IMR-90 (cell line): ENCODE measurements at regions not wholly inside any gene's neighbourhood (a gene's known extent, or its start where the extent isn't known, plus 50 kb on each side); places are given as distances from the start of the nearest gene placed in this dataset.

Source experiments
- ATAC-seq: fragments of 200-7000 bp; cut with Tn5 transposase; 2 replicates; pipeline ENCODE4 v1.9.1; 2020; ENCODE audit warnings: low read depth, mild to moderate bottlenecking, moderate library complexity
- BruUV-seq: library from RNA; stranded (reverse); fragments of 400-500 nt; replicated peaks from 2 replicates; lab custom pipeline; 2021; lab: Mats Ljungman, UMichigan
- CTCF ChIA-PET: fragments of 300-600 bp; formaldehyde crosslinking; extraction: SDS; loops from one replicate; lab custom pipeline; 2021; ENCODE audit warnings: antibody characterized with exemption; lab: Yijun Ruan, JAX
- POLR2A ChIA-PET: fragments of 300-600 bp; sonication (Branson Sonifier 250); formaldehyde crosslinking; loops from one replicate; lab custom pipeline; 2022; ENCODE audit warnings: antibody characterized with exemption; ENCODE audit not compliant: unreplicated experiment; lab: Charles Lee
- DNase-seq: peaks from one replicate; pipeline ENCODE4 v3.0.0; 2013
- H2AFZ ChIP-seq: replicated peaks from 2 replicates; pipeline ENCODE3; 2013; ENCODE audit warnings: low read length, mild to moderate bottlenecking; ENCODE audit not compliant: poor library complexity
- H2AK5ac ChIP-seq: 2 replicates; pipeline ENCODE4 v1.6.1; 2013; ENCODE audit warnings: low read depth, low read length, inconsistent platforms
- H2AK9ac ChIP-seq: replicated peaks from 2 replicates; pipeline ENCODE3; 2013; ENCODE audit warnings: mild to moderate bottlenecking, low read depth, low read length, moderate library complexity; ENCODE audit not compliant: poor library complexity
- H2BK120ac ChIP-seq: 2 replicates; pipeline ENCODE4 v1.6.1; 2013; ENCODE audit warnings: low read depth, low read length, inconsistent platforms
- H2BK15ac ChIP-seq: 3 replicates; pipeline ENCODE4 v1.6.1; 2013; ENCODE audit warnings: low read depth, low read length, inconsistent platforms
- H2BK20ac ChIP-seq: 2 replicates; pipeline ENCODE4 v1.6.1; 2013; ENCODE audit warnings: low read depth, mild to moderate bottlenecking, inconsistent platforms, low read length, moderate library complexity
- H2BK5ac ChIP-seq: 2 replicates; pipeline ENCODE4 v1.6.1; 2013; ENCODE audit warnings: mild to moderate bottlenecking, low read depth, low read length, inconsistent platforms; ENCODE audit not compliant: poor library complexity, severe bottlenecking
- H3K14ac ChIP-seq: replicated peaks from 2 replicates; pipeline ENCODE4 v1.6.1; 2013; ENCODE audit warnings: low read depth, low read length, inconsistent platforms
- H3K18ac ChIP-seq: 2 replicates; pipeline ENCODE4 v1.6.1; 2013; ENCODE audit warnings: low read depth, low read length, control low read depth
- H3K23ac ChIP-seq: 2 replicates; pipeline ENCODE4 v1.6.1; 2013; ENCODE audit warnings: low read depth, low read length, inconsistent platforms
- H3K27ac ChIP-seq: 2 replicates; pipeline ENCODE4 v1.5.1; 2013; ENCODE audit warnings: mild to moderate bottlenecking, control low read depth, low read length; ENCODE audit not compliant: insufficient read depth
- H3K27me3 ChIP-seq: 2 replicates; pipeline ENCODE4 v1.6.1; 2013; ENCODE audit warnings: low read length; ENCODE audit not compliant: control insufficient read depth, insufficient read depth
- H3K36me3 ChIP-seq: 2 replicates; pipeline ENCODE4 v1.6.1; 2013; ENCODE audit warnings: low read length, mixed read lengths; ENCODE audit not compliant: control insufficient read depth, insufficient read depth
- H3K4ac ChIP-seq: 2 replicates; pipeline ENCODE4 v1.6.1; 2013; ENCODE audit warnings: low read depth, low read length, inconsistent platforms
- H3K4me1 ChIP-seq: 2 replicates; pipeline ENCODE4 v1.6.1; 2013; ENCODE audit warnings: low read length, mixed read lengths; ENCODE audit not compliant: control insufficient read depth, insufficient read depth
- H3K4me2 ChIP-seq: 2 replicates; pipeline ENCODE4 v1.6.1; 2013; ENCODE audit warnings: low read depth, mild to moderate bottlenecking, control low read depth, low read length, moderate library complexity
- H3K4me3 ChIP-seq: 2 replicates; pipeline ENCODE4 v1.5.1; 2013; ENCODE audit warnings: low read depth, mild to moderate bottlenecking, control low read depth, low read length, moderate library complexity; ENCODE audit not compliant: insufficient read depth
- H3K56ac ChIP-seq: 2 replicates; pipeline ENCODE4 v1.6.1; 2013; ENCODE audit warnings: low read length, inconsistent platforms; ENCODE audit not compliant: insufficient read depth; ENCODE audit errors: extremely low read depth
- H3K79me1 ChIP-seq, 2 experiments: 2 replicates each; pipeline ENCODE4 v1.6.1; 2013; ENCODE audit warnings: low read length in 2 of 2, inconsistent platforms in 1 of 2, low read depth in 1 of 2
- H3K9ac ChIP-seq: 2 replicates; pipeline ENCODE4 v1.6.1; 2013; ENCODE audit warnings: low read depth, low read length, control low read depth
- H3K9me1 ChIP-seq: 2 replicates; pipeline ENCODE4 v1.6.1; 2013; ENCODE audit warnings: low read length, inconsistent platforms; ENCODE audit not compliant: insufficient read depth
- H3K9me3 ChIP-seq: 2 replicates; pipeline ENCODE4 v1.6.1; 2013; ENCODE audit warnings: low read length; ENCODE audit not compliant: control insufficient read depth, insufficient read depth
- H4K20me1 ChIP-seq: 2 replicates; pipeline ENCODE4 v1.6.1; 2013; ENCODE audit warnings: low read length, inconsistent platforms; ENCODE audit not compliant: insufficient read depth
- H4K5ac ChIP-seq: 2 replicates; pipeline ENCODE4 v1.6.1; 2013; ENCODE audit warnings: mild to moderate bottlenecking, low read depth, low read length, control low read depth
- H4K8ac ChIP-seq, 2 experiments: 2 replicates each; pipeline ENCODE4 v1.6.1; 2013; ENCODE audit warnings: low read depth in 2 of 2, low read length in 2 of 2, control low read depth in 1 of 2, inconsistent platforms in 1 of 2
- H4K91ac ChIP-seq: 2 replicates; pipeline ENCODE4 v1.6.1; 2013; ENCODE audit warnings: low read depth, low read length, inconsistent platforms; ENCODE audit not compliant: insufficient read depth
- BHLHE40 ChIP-seq: fragments of 150-350 bp; IDR thresholded peaks from 2 replicates; pipeline ENCODE4 v1.6.1; 2016; ENCODE audit warnings: mild to moderate bottlenecking, low read depth, low read length
- CEBPB ChIP-seq: IDR thresholded peaks from 2 replicates; pipeline ENCODE4 v1.6.1; 2012; ENCODE audit warnings: low read depth, low read length, improper control_type of control experiment
- CHD1 ChIP-seq: IDR thresholded peaks from 2 replicates; pipeline ENCODE4 v1.6.1; 2012; ENCODE audit warnings: low read depth, low read length, improper control_type of control experiment
- FOS ChIP-seq: fragments of 150-350 bp; IDR thresholded peaks from 2 replicates; pipeline ENCODE4 v1.6.1; 2016; ENCODE audit warnings: low read depth, low read length
- MAFK ChIP-seq: IDR thresholded peaks from 2 replicates; pipeline ENCODE4 v1.6.1; 2012; ENCODE audit warnings: low read depth, low read length, improper control_type of control experiment
- MAZ ChIP-seq: IDR thresholded peaks from 2 replicates; pipeline ENCODE4 v1.6.1; 2012; ENCODE audit warnings: low read depth, mild to moderate bottlenecking, low read length, improper control_type of control experiment, moderate library complexity, borderline replicate concordance
- MXI1 ChIP-seq: IDR thresholded peaks from 2 replicates; pipeline ENCODE4 v1.6.1; 2012; ENCODE audit warnings: low read depth, mild to moderate bottlenecking, low read length, moderate library complexity, borderline replicate concordance
- NFE2L2 ChIP-seq: fragments of 150-350 bp; IDR thresholded peaks from 2 replicates; pipeline ENCODE4 v1.6.1; 2016; ENCODE audit warnings: low read depth, mild to moderate bottlenecking, low read length
- POLR2A ChIP-seq: IDR thresholded peaks from 2 replicates; pipeline ENCODE4 v1.6.1; 2012; ENCODE audit warnings: mild to moderate bottlenecking, low read depth, low read length
- RAD21 ChIP-seq: IDR thresholded peaks from 2 replicates; pipeline ENCODE4 v1.6.1; 2012; ENCODE audit warnings: low read length, improper control_type of control experiment
- RCOR1 ChIP-seq: IDR thresholded peaks from 2 replicates; pipeline ENCODE4 v1.6.1; 2012; ENCODE audit warnings: mild to moderate bottlenecking, low read length, improper control_type of control experiment; ENCODE audit not compliant: insufficient replicate concordance
- RFX5 ChIP-seq: IDR thresholded peaks from 2 replicates; pipeline ENCODE4 v1.8.0; 2012; ENCODE audit warnings: low read depth, mild to moderate bottlenecking, low read length, moderate library complexity
- SMC3 ChIP-seq: fragments of 150-350 bp; IDR thresholded peaks from 2 replicates; pipeline ENCODE4 v1.6.1; 2016; ENCODE audit warnings: low read depth, mild to moderate bottlenecking, antibody characterized with exemption, low read length, moderate library complexity
- WGBS, 2 experiments: methylation state at CpG; one replicate each; pipeline versions ENCODE4 v1.1.5 to v1.1.7; 2013; ENCODE audit warnings: missing lambda C conversion rate in 2 of 2; ENCODE audit not compliant: insufficient read length in 1 of 2; ENCODE audit errors: extremely low coverage in 2 of 2; 5-methylcytosine and 5-hydroxymethylcytosine counted together
- dilution Hi-C: fragments of 300-500 bp; cut with HindIII; formaldehyde crosslinking; loops from one replicate; pipeline ENCODE4 v1.14.3; 2018; ENCODE audit warnings: low sequenced_read_pairs; ENCODE audit not compliant: unreplicated experiment
- in situ Hi-C: fragments of 300-500 bp; cut with MboI; formaldehyde crosslinking; loops from 3 replicates; pipeline ENCODE4 v1.14.3; 2019; ENCODE audit warnings: low sequenced_read_pairs, inconsistent platforms, mixed read lengths
- intact Hi-C: fragments of 100-400 bp; cut with micrococcal nuclease; formaldehyde crosslinking; loops from 2 replicates; pipeline ENCODE4 v1.10.0; 2022
- TF ChIP-seq, protein P1 (sequence below): conservative IDR thresholded peaks from 2 replicates; pipeline ENCODE4 v1.5.1; 2012; ENCODE audit warnings: mild to moderate bottlenecking, low read depth, low read length, improper control_type of control experiment
- TF ChIP-seq, protein P2 (sequence below): fragments of 150-350 bp; IDR thresholded peaks from 2 replicates; pipeline ENCODE4 v1.6.1; 2016; ENCODE audit warnings: low read depth, mild to moderate bottlenecking, low read length, moderate library complexity, borderline replicate concordance
- TF ChIP-seq, protein P3 (sequence below): fragments of 150-350 bp; IDR thresholded peaks from 2 replicates; pipeline ENCODE4 v1.6.1; 2017; ENCODE audit warnings: mild to moderate bottlenecking, antibody characterized with exemption, low read length, low read depth

DNA sequence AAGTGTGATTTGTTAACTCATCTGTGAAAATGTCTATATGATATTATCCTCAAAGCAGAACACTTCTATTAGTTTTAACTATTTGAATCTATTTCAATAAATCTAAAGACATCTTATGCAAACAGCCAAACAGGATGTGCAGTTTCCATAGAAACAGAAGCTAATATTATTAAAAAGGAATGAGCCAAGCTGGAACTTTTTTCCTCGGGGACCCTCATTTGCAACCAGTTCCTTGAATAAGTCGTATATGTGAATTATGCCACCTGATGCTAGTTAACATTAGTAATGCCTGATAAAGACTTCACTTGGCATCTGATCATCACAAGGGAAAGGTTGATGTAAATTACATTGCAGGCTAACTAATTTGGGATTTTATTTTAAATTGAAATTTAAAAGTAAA, 216.9 kb upstream of the SMLR1 start:
- no peak overlapping the region for H3K4ac ChIP-seq
- H3K23ac ChIP-seq = no peak overlapping the region
- H3K18ac ChIP-seq = no peak overlapping the region
- no peak overlapping the region for H3K9ac ChIP-seq
- in situ Hi-C loops = no loop called here
- H3K4me2 ChIP-seq = no peak overlapping the region
- H4K5ac ChIP-seq = no peak overlapping the region
- no peaks in the 10 kb centered on the region for H3K36me3 ChIP-seq
- no peak overlapping the region for H4K8ac ChIP-seq
- WGBS, 2 experiments = no CpG with 5 or more reads among the region's 2 CpGs
- H3K9me3 ChIP-seq = peaks cover 3% of the 10 kb centered on the region; the same call in 1 of the 2 replicates
- H2AFZ ChIP-seq = no peak overlapping the region
- H2BK5ac ChIP-seq = no peak overlapping the region
- ChIA-PET CTCF (no interaction called here), POLR2A (no interaction called here)
- ATAC-seq (no peak), DNase-seq (no peak)
- no peaks in the 10 kb centered on the region for H3K27me3 ChIP-seq
- no peaks in the 10 kb centered on the region for H3K9me1 ChIP-seq
- dilution Hi-C loops = no loop called here
- no peak overlapping the region for H2BK120ac ChIP-seq
- H2BK20ac ChIP-seq = no peak overlapping the region
- H2AK5ac ChIP-seq = no peak overlapping the region
- no peaks in the 10 kb centered on the region for H4K20me1 ChIP-seq
- no peak overlapping the region for H4K91ac ChIP-seq
- no peak overlapping the region for H3K4me3 ChIP-seq
- TF ChIP-seq FOS (no peak), SMC3 (no peak), CHD1 (no peak), NFE2L2 (no peak), BHLHE40 (no peak), RCOR1 (no peak), MAFK (no peak), POLR2A (no peak), MAZ (no peak), RAD21 (no peak), MXI1 (no peak), CEBPB (no peak), RFX5 (no peak)
- TF ChIP-seq, protein P1, sequence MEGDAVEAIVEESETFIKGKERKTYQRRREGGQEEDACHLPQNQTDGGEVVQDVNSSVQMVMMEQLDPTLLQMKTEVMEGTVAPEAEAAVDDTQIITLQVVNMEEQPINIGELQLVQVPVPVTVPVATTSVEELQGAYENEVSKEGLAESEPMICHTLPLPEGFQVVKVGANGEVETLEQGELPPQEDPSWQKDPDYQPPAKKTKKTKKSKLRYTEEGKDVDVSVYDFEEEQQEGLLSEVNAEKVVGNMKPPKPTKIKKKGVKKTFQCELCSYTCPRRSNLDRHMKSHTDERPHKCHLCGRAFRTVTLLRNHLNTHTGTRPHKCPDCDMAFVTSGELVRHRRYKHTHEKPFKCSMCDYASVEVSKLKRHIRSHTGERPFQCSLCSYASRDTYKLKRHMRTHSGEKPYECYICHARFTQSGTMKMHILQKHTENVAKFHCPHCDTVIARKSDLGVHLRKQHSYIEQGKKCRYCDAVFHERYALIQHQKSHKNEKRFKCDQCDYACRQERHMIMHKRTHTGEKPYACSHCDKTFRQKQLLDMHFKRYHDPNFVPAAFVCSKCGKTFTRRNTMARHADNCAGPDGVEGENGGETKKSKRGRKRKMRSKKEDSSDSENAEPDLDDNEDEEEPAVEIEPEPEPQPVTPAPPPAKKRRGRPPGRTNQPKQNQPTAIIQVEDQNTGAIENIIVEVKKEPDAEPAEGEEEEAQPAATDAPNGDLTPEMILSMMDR = no peak
- TF ChIP-seq, protein P2, sequence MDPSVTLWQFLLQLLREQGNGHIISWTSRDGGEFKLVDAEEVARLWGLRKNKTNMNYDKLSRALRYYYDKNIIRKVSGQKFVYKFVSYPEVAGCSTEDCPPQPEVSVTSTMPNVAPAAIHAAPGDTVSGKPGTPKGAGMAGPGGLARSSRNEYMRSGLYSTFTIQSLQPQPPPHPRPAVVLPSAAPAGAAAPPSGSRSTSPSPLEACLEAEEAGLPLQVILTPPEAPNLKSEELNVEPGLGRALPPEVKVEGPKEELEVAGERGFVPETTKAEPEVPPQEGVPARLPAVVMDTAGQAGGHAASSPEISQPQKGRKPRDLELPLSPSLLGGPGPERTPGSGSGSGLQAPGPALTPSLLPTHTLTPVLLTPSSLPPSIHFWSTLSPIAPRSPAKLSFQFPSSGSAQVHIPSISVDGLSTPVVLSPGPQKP = no peak
- TF ChIP-seq, protein P3, sequence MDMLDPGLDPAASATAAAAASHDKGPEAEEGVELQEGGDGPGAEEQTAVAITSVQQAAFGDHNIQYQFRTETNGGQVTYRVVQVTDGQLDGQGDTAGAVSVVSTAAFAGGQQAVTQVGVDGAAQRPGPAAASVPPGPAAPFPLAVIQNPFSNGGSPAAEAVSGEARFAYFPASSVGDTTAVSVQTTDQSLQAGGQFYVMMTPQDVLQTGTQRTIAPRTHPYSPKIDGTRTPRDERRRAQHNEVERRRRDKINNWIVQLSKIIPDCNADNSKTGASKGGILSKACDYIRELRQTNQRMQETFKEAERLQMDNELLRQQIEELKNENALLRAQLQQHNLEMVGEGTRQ = no peak
- H3K4me1 ChIP-seq = no peaks in the 10 kb centered on the region
- no peak overlapping the region for H3K14ac ChIP-seq
- no TSS peak for BruUV-seq
- no peak overlapping the region for H2AK9ac ChIP-seq
- intact Hi-C loops = no loop called here
- H3K79me1 ChIP-seq = no peaks in the 10 kb centered on the region
- H3K56ac ChIP-seq = no peak overlapping the region
- no peak overlapping the region for H2BK15ac ChIP-seq
- H3K27ac ChIP-seq = no peak overlapping the region
